Lung (tissue), 11 donors: ENCODE measurements at regions not wholly inside any gene's neighbourhood (a gene's known extent, or its start where the extent isn't known, plus 50 kb on each side); places are given as distances from the start of the nearest gene placed in this dataset.

Experiments
- ATAC-seq: fragments of 200-7000 bp; cut with Tn5 transposase; one replicate; pipeline ENCODE4 v1.9.1; 2020; ENCODE audit warnings: moderate number of reproducible peaks; ENCODE audit not compliant: insufficient read depth, low FRiP score
- DNase-seq, 3 donors: peaks; one replicate each; pipeline ENCODE4 v3.0.0-alpha.2; 2013 to 2017
- H3K27ac ChIP-seq, 2 donors: one replicate each; pipeline ENCODE4 v1.5.1; 2013; ENCODE audit warnings: mild to moderate bottlenecking in 2 of 2, moderate library complexity in 2 of 2, control low read depth in 1 of 2, inconsistent platforms in 1 of 2, low read depth in 1 of 2, low read length in 1 of 2
- H3K27me3 ChIP-seq, 3 donors: one replicate each; pipeline ENCODE4 v1.5.1; 2013; ENCODE audit warnings: low read length in 2 of 3; ENCODE audit not compliant: control insufficient read depth in 3 of 3, insufficient read depth in 3 of 3
- H3K36me3 ChIP-seq, 4 donors: one replicate each; pipeline ENCODE4 v1.5.1; 2013; ENCODE audit warnings: low read length in 4 of 4, mild to moderate bottlenecking in 1 of 4, moderate library complexity in 1 of 4; ENCODE audit not compliant: control insufficient read depth in 4 of 4, insufficient read depth in 4 of 4
- H3K4me1 ChIP-seq, 5 donors: one replicate each; pipeline ENCODE4 v1.5.1; 2013; ENCODE audit warnings: low read length in 5 of 5, mild to moderate bottlenecking in 2 of 5, moderate library complexity in 1 of 5; ENCODE audit not compliant: control insufficient read depth in 5 of 5, insufficient read depth in 5 of 5
- H3K4me3 ChIP-seq: one replicate; pipeline ENCODE4 v1.5.1; 2013; ENCODE audit warnings: mild to moderate bottlenecking, control low read depth, moderate library complexity
- H3K9ac ChIP-seq, 2 donors: one replicate each; pipeline ENCODE4 v1.5.1; 2013; ENCODE audit warnings: low read length in 2 of 2, control low read depth in 1 of 2; ENCODE audit not compliant: insufficient read depth in 1 of 2
- H3K9me3 ChIP-seq, 4 donors: one replicate each; pipeline ENCODE4 v1.5.1; 2013; ENCODE audit warnings: low read length in 3 of 4, mild to moderate bottlenecking in 1 of 4, moderate library complexity in 1 of 4; ENCODE audit not compliant: control insufficient read depth in 4 of 4, insufficient read depth in 3 of 4
- WGBS, 2 donors: extraction: QIAGEN DNeasy Blood & Tissue Kit; methylation state at CpG; one replicate each; pipeline ENCODE4 v1.1.7; 2013; 5-methylcytosine and 5-hydroxymethylcytosine counted together
- TF ChIP-seq, protein P1 (sequence below): IDR thresholded peaks from 2 replicates; pipeline ENCODE4 v1.5.1; 2012; ENCODE audit warnings: mild to moderate bottlenecking; ENCODE audit errors: control extremely low read depth, extremely low read depth
- donor health status: control.
- donor health status: control.
- donor health status: Bipolar disorder and iron deficiency.
- donor health status: healthy.
- donor health status: DM: yes; HTN: yes; CAD: no.

DNA sequence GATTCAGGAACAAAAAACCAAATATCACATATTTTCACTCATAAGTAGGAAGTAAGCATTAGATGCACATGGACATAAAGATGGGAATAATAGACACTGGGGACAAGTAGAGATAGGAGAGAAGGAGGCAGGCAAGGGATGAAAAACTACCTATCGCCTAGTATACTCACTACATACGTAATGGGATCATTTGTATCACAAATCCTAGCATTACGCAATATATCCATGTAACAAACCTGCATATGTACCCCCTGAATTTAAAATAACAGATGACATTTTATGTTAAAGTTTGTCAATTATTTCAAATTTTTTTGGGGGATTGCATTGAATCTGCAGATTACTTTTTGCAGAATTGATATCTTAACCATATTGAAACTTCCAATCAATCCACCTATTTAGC lies 660.5 kb upstream of the MAN1A1 start:
- Histone ChIP-seq H3K4me3 (no peak overlapping the region), H3K27me3 (no peaks in the 10 kb centered on the region), H3K9ac (no peak overlapping the region), H3K36me3 (no peaks in the 10 kb centered on the region), H3K4me1 (no peaks in the 10 kb centered on the region), H3K9me3 (no peaks in the 10 kb centered on the region), H3K27ac (no peak overlapping the region)
- 93 to 96% methylated on average over 3 of the region's 3 CpGs for WGBS, 2 donors
- DNase-seq (no peak), ATAC-seq (no peak)
- TF ChIP-seq, protein P1, sequence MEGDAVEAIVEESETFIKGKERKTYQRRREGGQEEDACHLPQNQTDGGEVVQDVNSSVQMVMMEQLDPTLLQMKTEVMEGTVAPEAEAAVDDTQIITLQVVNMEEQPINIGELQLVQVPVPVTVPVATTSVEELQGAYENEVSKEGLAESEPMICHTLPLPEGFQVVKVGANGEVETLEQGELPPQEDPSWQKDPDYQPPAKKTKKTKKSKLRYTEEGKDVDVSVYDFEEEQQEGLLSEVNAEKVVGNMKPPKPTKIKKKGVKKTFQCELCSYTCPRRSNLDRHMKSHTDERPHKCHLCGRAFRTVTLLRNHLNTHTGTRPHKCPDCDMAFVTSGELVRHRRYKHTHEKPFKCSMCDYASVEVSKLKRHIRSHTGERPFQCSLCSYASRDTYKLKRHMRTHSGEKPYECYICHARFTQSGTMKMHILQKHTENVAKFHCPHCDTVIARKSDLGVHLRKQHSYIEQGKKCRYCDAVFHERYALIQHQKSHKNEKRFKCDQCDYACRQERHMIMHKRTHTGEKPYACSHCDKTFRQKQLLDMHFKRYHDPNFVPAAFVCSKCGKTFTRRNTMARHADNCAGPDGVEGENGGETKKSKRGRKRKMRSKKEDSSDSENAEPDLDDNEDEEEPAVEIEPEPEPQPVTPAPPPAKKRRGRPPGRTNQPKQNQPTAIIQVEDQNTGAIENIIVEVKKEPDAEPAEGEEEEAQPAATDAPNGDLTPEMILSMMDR, result no peak

DNA sequence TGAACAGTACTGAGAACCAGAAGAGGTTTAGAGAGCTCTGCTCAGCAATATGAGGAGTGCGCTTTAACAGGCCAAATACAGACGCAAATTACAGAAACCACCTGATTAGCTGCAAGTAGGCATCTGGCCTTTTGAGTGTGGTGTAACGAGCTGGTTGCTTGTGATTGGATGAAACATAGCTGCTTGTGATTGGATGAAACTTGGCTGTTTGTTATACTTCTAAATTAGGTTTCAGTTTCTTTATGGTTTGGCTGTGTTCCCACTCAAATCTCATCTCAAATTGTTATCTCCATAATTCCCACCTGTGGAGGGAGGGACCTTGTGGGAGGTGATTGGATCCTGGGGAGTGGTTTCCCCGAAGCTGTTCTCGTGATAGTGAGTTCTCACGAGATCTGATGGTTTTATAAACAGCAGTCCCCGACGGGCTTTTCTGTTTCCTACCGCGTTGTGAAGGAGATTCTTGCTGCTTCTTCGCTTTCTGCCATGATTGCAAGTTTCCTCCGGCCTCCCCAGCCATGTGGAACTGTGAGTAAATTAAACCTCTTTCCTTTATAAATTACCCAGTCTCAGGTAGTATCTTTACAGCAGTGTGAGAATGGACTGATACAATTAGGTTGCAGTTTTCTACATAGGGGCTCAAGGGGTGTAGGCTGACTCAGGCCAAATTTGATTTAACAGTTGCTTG lies 655.9 kb upstream of the MAN1A1 start:
- 90 to 92% methylated on average over 12 of the region's 12 CpGs for WGBS, 2 donors
- ATAC-seq (no peak), DNase-seq (no peak)
- Histone ChIP-seq H3K9me3 (no peaks in the 10 kb centered on the region), H3K27ac (no peak overlapping the region), H3K36me3 (no peaks in the 10 kb centered on the region), H3K4me3 (no peak overlapping the region), H3K27me3 (no peaks in the 10 kb centered on the region), H3K9ac (no peak overlapping the region), H3K4me1 (no peaks in the 10 kb centered on the region)
- TF ChIP-seq, protein P1, result no peak

DNA sequence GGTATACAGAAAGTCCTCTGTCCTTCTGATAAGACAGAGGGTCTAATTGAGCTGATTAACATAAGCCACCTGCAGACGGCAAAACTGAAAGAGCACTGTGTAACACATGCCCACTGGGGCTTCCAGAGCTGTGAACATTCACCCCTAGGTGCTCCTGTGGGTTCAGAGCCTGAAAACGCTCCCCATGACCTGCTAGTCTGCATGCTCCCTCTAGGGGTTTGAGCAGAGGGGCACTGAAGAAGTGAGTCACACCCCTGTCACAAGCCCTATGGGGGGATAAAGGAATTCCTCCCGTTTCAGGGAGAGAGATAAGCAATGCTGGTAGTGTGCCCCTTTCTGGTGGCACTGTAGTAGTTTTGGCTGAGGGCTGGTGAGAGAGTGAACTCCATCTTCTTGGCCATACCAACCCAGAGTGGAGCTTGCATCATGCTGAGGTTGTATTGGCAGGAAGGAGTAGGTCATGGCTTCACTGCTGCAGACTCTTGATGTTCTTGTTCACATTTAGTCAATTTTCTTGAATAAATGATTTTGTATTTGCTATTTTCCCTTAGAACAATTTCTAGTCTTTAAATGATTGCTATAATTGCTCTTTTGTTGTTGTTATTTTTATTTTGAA lies 637.5 kb upstream of the MAN1A1 start:
- H3K4me1 ChIP-seq, result no peaks in the 10 kb centered on the region
- H3K27ac ChIP-seq, result no peak overlapping the region
- H3K36me3 ChIP-seq, result no peaks in the 10 kb centered on the region
- ATAC-seq, result no peak
- no peak for DNase-seq
- no peaks in the 10 kb centered on the region for H3K9me3 ChIP-seq
- no peaks in the 10 kb centered on the region for H3K27me3 ChIP-seq
- no peak overlapping the region for H3K9ac ChIP-seq
- no peak overlapping the region for H3K4me3 ChIP-seq
- TF ChIP-seq, protein P1, result no peak
- 80 to 86% methylated on average over 3 of the region's 3 CpGs for WGBS, 2 donors
